HG03045 (cell line): ENCODE measurements at regions not wholly inside any gene's neighbourhood (a gene's known extent, or its start where the extent isn't known, plus 50 kb on each side); places are given as distances from the start of the nearest gene placed in this dataset.
"Not testable (repeated sequence)": the region's sequence is repeated elsewhere in the genome, so short reads cannot be mapped to it uniquely, and the experiment has no call there.

ENCODE experiments used
- ATAC-seq: cut with Tn5 transposase; IDR thresholded peaks from one replicate; pipeline ENCODE4 v1.9.1; 2021; ENCODE audit warnings: mild to moderate bottlenecking, moderate library complexity; ENCODE audit not compliant: unreplicated experiment

GRCh38 chr2:134008837-134009236 lies 245.0 kb upstream of the MGAT5 start:
- ATAC-seq, result no peak

- ATAC-seq, result no peak
These were observed 244.4 kb upstream of the MGAT5 start for GRCh38 chr2:134009440-134009839.

GRCh38 chr2:134009906-134010305 lies 244.0 kb upstream of the MGAT5 start:
- not testable (repeated sequence) for ATAC-seq

- no peak for ATAC-seq
These were observed 241.8 kb upstream of the MGAT5 start for GRCh38 chr2:134011936-134012586.

- no peak for ATAC-seq
These were observed 239.5 kb upstream of the MGAT5 start for GRCh38 chr2:134014196-134014960.

- no peak for ATAC-seq
These were observed 234.0 kb upstream of the MGAT5 start for GRCh38 chr2:134019871-134020270.

GRCh38 chr2:134020608-134021007 lies 233.3 kb upstream of the MGAT5 start:
- no peak for ATAC-seq

- ATAC-seq, result peak; percentile 98
These were observed 231.9 kb upstream of the MGAT5 start for GRCh38 chr2:134021830-134022524.

- no peak for ATAC-seq
These were observed 230.0 kb upstream of the MGAT5 start for GRCh38 chr2:134023854-134024253.

- ATAC-seq, result no peak
These were observed 225.9 kb upstream of the MGAT5 start for GRCh38 chr2:134027980-134028379.

GRCh38 chr2:134029418-134029817 lies 224.5 kb upstream of the MGAT5 start:
- no peak for ATAC-seq

GRCh38 chr2:134031539-134031938 lies 222.3 kb upstream of the MGAT5 start:
- ATAC-seq, result no peak

GRCh38 chr2:134035605-134036370 lies 218.1 kb upstream of the MGAT5 start:
- ATAC-seq, result no peak

- ATAC-seq, result no peak
These were observed 213.8 kb upstream of the MGAT5 start for GRCh38 chr2:134039912-134040581.

GRCh38 chr2:134040626-134041172 lies 213.2 kb upstream of the MGAT5 start:
- ATAC-seq, result not testable (repeated sequence)

- ATAC-seq, result no peak
These were observed 212.0 kb upstream of the MGAT5 start for GRCh38 chr2:134041877-134042276.

- not testable (repeated sequence) for ATAC-seq
These were observed 210.8 kb upstream of the MGAT5 start for GRCh38 chr2:134043028-134043427.

- ATAC-seq, result no peak
These were observed 201.7 kb upstream of the MGAT5 start for GRCh38 chr2:134052173-134052572.

- ATAC-seq, result no peak
These were observed 197.7 kb upstream of the MGAT5 start for GRCh38 chr2:134056173-134056572.

- ATAC-seq, result not testable (repeated sequence)
These were observed 192.8 kb upstream of the MGAT5 start for GRCh38 chr2:134061066-134061465.
